Activated T-helper 1 cell treated with anti-CD3 and anti-CD28 coated beads, Interleukin-12 subunit alpha, Interleukin-12 subunit beta, Interleukin-2, Interleukin-4 antibody, amounts not matched to agents 30 ng/mL and 10 ng/mL and 1 ng/mL, durations not matched to agents 14 hours and 24 hours and 36 hours (primary cell): ENCODE measurements at regions not wholly inside any gene's neighbourhood (a gene's known extent, or its start where the extent isn't known, plus 50 kb on each side); places are given as distances from the start of the nearest gene placed in this dataset.

ENCODE experiments used
- DNase-seq: peaks from one replicate; pipeline ENCODE4 v3.0.0; 2021; ENCODE audit warnings: low spot score
- H3K27ac Mint-ChIP-seq: one replicate; pipeline ENCODE4 v1.8.0; 2021; ENCODE audit warnings: mild to moderate bottlenecking, mixed read lengths
- H3K27me3 Mint-ChIP-seq: one replicate; pipeline ENCODE4 v1.8.0; 2022; ENCODE audit warnings: mild to moderate bottlenecking, moderate library complexity, mixed read lengths; ENCODE audit not compliant: insufficient read depth
- H3K36me3 Mint-ChIP-seq: one replicate; pipeline ENCODE4 v1.8.0; 2021; ENCODE audit warnings: low read depth, mixed read lengths
- H3K4me1 Mint-ChIP-seq: one replicate; pipeline ENCODE4 v1.8.0; 2021; ENCODE audit warnings: low read depth, mixed read lengths
- H3K4me3 Mint-ChIP-seq: one replicate; pipeline ENCODE4 v1.8.0; 2021; ENCODE audit warnings: mild to moderate bottlenecking, moderate library complexity, mixed read lengths
- H3K9me3 Mint-ChIP-seq: one replicate; pipeline ENCODE4 v1.8.0; 2021; ENCODE audit warnings: mixed read lengths
- intact Hi-C: fragments of 100-400 bp; cut with micrococcal nuclease; formaldehyde crosslinking; loops from one replicate; pipeline ENCODE4 v1.15.1; 2024

GRCh38 chr6:92329208-92329847 lies 1090.0 kb downstream of the EPHA7 start:
- H3K27me3 Mint-ChIP-seq, result no peaks in the 10 kb centered on the region
- no peaks in the 10 kb centered on the region for H3K9me3 Mint-ChIP-seq
- H3K27ac Mint-ChIP-seq, result no peak overlapping the region
- intact Hi-C loops, result no loop called here
- no peak for DNase-seq
- H3K4me3 Mint-ChIP-seq, result no peak overlapping the region
- H3K4me1 Mint-ChIP-seq, result no peaks in the 10 kb centered on the region
- H3K36me3 Mint-ChIP-seq, result no peaks in the 10 kb centered on the region

- Mint-ChIP-seq H3K9me3 (no peaks in the 10 kb centered on the region), H3K27me3 (no peaks in the 10 kb centered on the region), H3K4me3 (no peak overlapping the region), H3K4me1 (no peaks in the 10 kb centered on the region), H3K36me3 (no peaks in the 10 kb centered on the region), H3K27ac (no peak overlapping the region)
- no peak for DNase-seq
- intact Hi-C loops, result no loop called here
Measured at GRCh38 chr6:92315312-92315711, 1104.0 kb downstream of the EPHA7 start.

GRCh38 chr6:92297101-92297500 lies 1122.3 kb downstream of the EPHA7 start:
- no peaks in the 10 kb centered on the region for H3K27me3 Mint-ChIP-seq
- H3K9me3 Mint-ChIP-seq, result no peaks in the 10 kb centered on the region
- no peak overlapping the region for H3K4me3 Mint-ChIP-seq
- no peak overlapping the region for H3K27ac Mint-ChIP-seq
- intact Hi-C loops, result no loop called here
- no peak for DNase-seq
- H3K36me3 Mint-ChIP-seq, result no peaks in the 10 kb centered on the region
- H3K4me1 Mint-ChIP-seq, result no peaks in the 10 kb centered on the region

- intact Hi-C loops, result no loop called here
- no peak for DNase-seq
- Mint-ChIP-seq H3K4me1 (no peaks in the 10 kb centered on the region), H3K27ac (no peak overlapping the region), H3K9me3 (no peaks in the 10 kb centered on the region), H3K36me3 (no peaks in the 10 kb centered on the region), H3K27me3 (no peaks in the 10 kb centered on the region), H3K4me3 (no peak overlapping the region)
Measured at GRCh38 chr6:92292067-92292466, 1127.3 kb downstream of the EPHA7 start.

- no peak for DNase-seq
- intact Hi-C loops, result no loop called here
- Mint-ChIP-seq H3K27me3 (no peaks in the 10 kb centered on the region), H3K4me1 (no peaks in the 10 kb centered on the region), H3K27ac (no peak overlapping the region), H3K9me3 (peaks cover under 1% of the 10 kb centered on the region), H3K36me3 (no peaks in the 10 kb centered on the region), H3K4me3 (no peak overlapping the region)
Measured at GRCh38 chr6:92289831-92290230, 1129.5 kb downstream of the EPHA7 start.

GRCh38 chr6:92281571-92282076 lies 1137.7 kb downstream of the EPHA7 start:
- no peak overlapping the region for H3K4me3 Mint-ChIP-seq
- no peaks in the 10 kb centered on the region for H3K27me3 Mint-ChIP-seq
- intact Hi-C loops, result no loop called here
- H3K36me3 Mint-ChIP-seq, result no peaks in the 10 kb centered on the region
- peaks cover 2% of the 10 kb centered on the region for H3K9me3 Mint-ChIP-seq
- no peak overlapping the region for H3K27ac Mint-ChIP-seq
- H3K4me1 Mint-ChIP-seq, result no peaks in the 10 kb centered on the region
- DNase-seq, result no peak

- DNase-seq, result no peak
- Mint-ChIP-seq H3K36me3 (no peaks in the 10 kb centered on the region), H3K27ac (no peak overlapping the region), H3K4me1 (no peaks in the 10 kb centered on the region), H3K9me3 (no peaks in the 10 kb centered on the region), H3K27me3 (no peaks in the 10 kb centered on the region), H3K4me3 (no peak overlapping the region)
- intact Hi-C loops, result no loop called here
Measured at GRCh38 chr6:92275150-92275549, 1144.2 kb downstream of the EPHA7 start.

GRCh38 chr6:92274588-92274987 lies 1144.8 kb downstream of the EPHA7 start:
- DNase-seq, result no peak
- no peak overlapping the region for H3K27ac Mint-ChIP-seq
- no peaks in the 10 kb centered on the region for H3K36me3 Mint-ChIP-seq
- no peaks in the 10 kb centered on the region for H3K9me3 Mint-ChIP-seq
- no peaks in the 10 kb centered on the region for H3K27me3 Mint-ChIP-seq
- intact Hi-C loops, result no loop called here
- H3K4me3 Mint-ChIP-seq, result no peak overlapping the region
- no peaks in the 10 kb centered on the region for H3K4me1 Mint-ChIP-seq

- Mint-ChIP-seq H3K9me3 (peaks cover 3% of the 10 kb centered on the region), H3K4me1 (no peaks in the 10 kb centered on the region), H3K4me3 (no peak overlapping the region), H3K27me3 (no peaks in the 10 kb centered on the region), H3K27ac (no peak overlapping the region), H3K36me3 (no peaks in the 10 kb centered on the region)
- intact Hi-C loops, result no loop called here
- no peak for DNase-seq
Measured at GRCh38 chr6:92273694-92274093, 1145.7 kb downstream of the EPHA7 start.

GRCh38 chr6:92271091-92271490 lies 1148.3 kb downstream of the EPHA7 start:
- no peaks in the 10 kb centered on the region for H3K36me3 Mint-ChIP-seq
- H3K27ac Mint-ChIP-seq, result no peak overlapping the region
- no peak for DNase-seq
- H3K9me3 Mint-ChIP-seq, result peaks cover 3% of the 10 kb centered on the region
- H3K4me3 Mint-ChIP-seq, result no peak overlapping the region
- no peaks in the 10 kb centered on the region for H3K27me3 Mint-ChIP-seq
- H3K4me1 Mint-ChIP-seq, result no peaks in the 10 kb centered on the region
- intact Hi-C loops, result no loop called here

GRCh38 chr6:92270365-92270764 lies 1149.0 kb downstream of the EPHA7 start:
- Mint-ChIP-seq H3K36me3 (no peaks in the 10 kb centered on the region), H3K4me3 (no peak overlapping the region), H3K27ac (no peak overlapping the region), H3K9me3 (peaks cover 3% of the 10 kb centered on the region), H3K4me1 (no peaks in the 10 kb centered on the region), H3K27me3 (no peaks in the 10 kb centered on the region)
- no peak for DNase-seq
- intact Hi-C loops, result no loop called here

- Mint-ChIP-seq H3K9me3 (peaks cover 5% of the 10 kb centered on the region), H3K27me3 (no peaks in the 10 kb centered on the region), H3K4me1 (no peaks in the 10 kb centered on the region), H3K27ac (no peak overlapping the region), H3K4me3 (no peak overlapping the region), H3K36me3 (no peaks in the 10 kb centered on the region)
- no peak for DNase-seq
- intact Hi-C loops, result no loop called here
Measured at GRCh38 chr6:92267335-92267734, 1152.0 kb downstream of the EPHA7 start.

GRCh38 chr6:92263864-92264263 lies 1155.5 kb downstream of the EPHA7 start:
- H3K27ac Mint-ChIP-seq, result no peak overlapping the region
- no peaks in the 10 kb centered on the region for H3K36me3 Mint-ChIP-seq
- H3K4me1 Mint-ChIP-seq, result no peaks in the 10 kb centered on the region
- no peak for DNase-seq
- no peaks in the 10 kb centered on the region for H3K27me3 Mint-ChIP-seq
- intact Hi-C loops, result no loop called here
- H3K4me3 Mint-ChIP-seq, result no peak overlapping the region
- peaks cover 5% of the 10 kb centered on the region for H3K9me3 Mint-ChIP-seq

- H3K4me3 Mint-ChIP-seq, result no peak overlapping the region
- H3K27me3 Mint-ChIP-seq, result no peaks in the 10 kb centered on the region
- no peaks in the 10 kb centered on the region for H3K4me1 Mint-ChIP-seq
- intact Hi-C loops, result no loop called here
- peaks cover 4% of the 10 kb centered on the region for H3K9me3 Mint-ChIP-seq
- DNase-seq, result no peak
- no peak overlapping the region for H3K27ac Mint-ChIP-seq
- H3K36me3 Mint-ChIP-seq, result no peaks in the 10 kb centered on the region
Measured at GRCh38 chr6:92259171-92259570, 1160.2 kb downstream of the EPHA7 start.
